Right cardiac atrium (tissue), 5 donors: ENCODE measurements at regions not wholly inside any gene's neighbourhood (a gene's known extent, or its start where the extent isn't known, plus 50 kb on each side); places are given as distances from the start of the nearest gene placed in this dataset.
"Not testable (repeated sequence)": the region's sequence is repeated elsewhere in the genome, so short reads cannot be mapped to it uniquely, and the experiment has no call there.

Experiments
- ATAC-seq, 2 donors: fragments of 200-7000 bp; cut with Tn5 transposase; one replicate each; pipeline versions ENCODE4 v1.8.0 to v1.9.1; 2020; ENCODE audit warnings: moderate library complexity in 2 of 2, mild to moderate bottlenecking in 1 of 2
- DNase-seq, 3 donors: peaks; one replicate each; pipeline ENCODE4 v3.0.0-alpha.2; 2020
- H3K27ac ChIP-seq: one replicate; pipeline ENCODE4 v1.5.1; 2013; ENCODE audit warnings: mild to moderate bottlenecking, low read length, control low read depth, moderate library complexity
- H3K27me3 ChIP-seq: one replicate; pipeline ENCODE4 v1.6.1; 2013; ENCODE audit not compliant: control insufficient read depth, insufficient read depth
- H3K4me1 ChIP-seq: one replicate; pipeline ENCODE4 v1.6.1; 2013; ENCODE audit warnings: low read length; ENCODE audit not compliant: control insufficient read depth, insufficient read depth
- H3K4me3 ChIP-seq: one replicate; pipeline ENCODE4 v1.5.1; 2013; ENCODE audit warnings: low read length, control low read depth
- H3K9me3 ChIP-seq: one replicate; pipeline ENCODE4 v1.6.1; 2013; ENCODE audit warnings: low read length; ENCODE audit not compliant: control insufficient read depth
- whole genome bisulfite sequencing: extraction: QIAGEN DNeasy Blood & Tissue Kit; methylation state at CpG from one replicate; pipeline ENCODE4 v1.1.7; 2013; 5-methylcytosine and 5-hydroxymethylcytosine counted together
- intact Hi-C, 4 donors: fragments of 100-400 bp; cut with DNase I; formaldehyde crosslinking; loops; one replicate each; pipeline versions ENCODE4 v1.11.0 to v1.14.0; 2022 to 2023
- donor health status: healthy with polysubstance abuse.
- donor health status: DM: no; HTN: yes; CAD: no.
- donor health status: DM: no; HTN: no; CAD: no.
- donor health status: DM: no; HTN: yes; CAD: no; lungs with severe emphysema.
- donor health status: DM: yes; HTN: yes; CAD: no.

- DNase-seq (no peak), ATAC-seq (no peak)
- H3K27ac ChIP-seq: no peak overlapping the region
- no peaks in the 10 kb centered on the region for H3K27me3 ChIP-seq
- 85% methylated on average over 7 of the region's 7 CpGs for WGBS
- intact Hi-C loops: no loop called here
- peaks cover 2% of the 10 kb centered on the region for H3K4me1 ChIP-seq
- no peaks in the 10 kb centered on the region for H3K9me3 ChIP-seq
- no peak overlapping the region for H3K4me3 ChIP-seq
These were observed 83.4 kb upstream of the RGPD5 start for GRCh38 chr2:109710505-109711229.

GRCh38 chr2:109711230-109712122 lies 82.6 kb upstream of the RGPD5 start:
- Histone ChIP-seq H3K9me3 (no peaks in the 10 kb centered on the region), H3K4me3 (no peak overlapping the region), H3K4me1 (peaks cover 2% of the 10 kb centered on the region), H3K27me3 (no peaks in the 10 kb centered on the region), H3K27ac (no peak overlapping the region)
- 61% methylated on average over 11 of the region's 11 CpGs for WGBS
- ATAC-seq (peak in 1 of 2 donors; percentile 56), DNase-seq (no peak)
- intact Hi-C loops: no loop called here

GRCh38 chr2:109712123-109712449 lies 82.0 kb upstream of the RGPD5 start:
- H3K9me3 ChIP-seq: no peaks in the 10 kb centered on the region
- H3K27ac ChIP-seq: no peak overlapping the region
- no peak for DNase-seq
- no peak for ATAC-seq
- WGBS: 91% methylated on average over 2 of the region's 2 CpGs
- H3K4me1 ChIP-seq: peaks cover 2% of the 10 kb centered on the region
- intact Hi-C loops: no loop called here
- no peak overlapping the region for H3K4me3 ChIP-seq
- H3K27me3 ChIP-seq: no peaks in the 10 kb centered on the region

- Histone ChIP-seq H3K27ac (no peak overlapping the region), H3K4me3 (no peak overlapping the region), H3K27me3 (no peaks in the 10 kb centered on the region), H3K9me3 (no peaks in the 10 kb centered on the region), H3K4me1 (peaks cover 2% of the 10 kb centered on the region)
- WGBS: 97% methylated on average over 5 of the region's 5 CpGs
- intact Hi-C loops: no loop called here
- ATAC-seq (no peak), DNase-seq (no peak)
These were observed 81.4 kb upstream of the RGPD5 start for GRCh38 chr2:109712746-109713145.

- intact Hi-C loops: no loop called here
- no peak for DNase-seq
- no peaks in the 10 kb centered on the region for H3K9me3 ChIP-seq
- ATAC-seq: peak; percentile 81 to 84
- H3K27ac ChIP-seq: no peak overlapping the region
- 55% methylated on average over 1 of the region's 1 CpG for WGBS
- H3K4me3 ChIP-seq: no peak overlapping the region
- H3K27me3 ChIP-seq: no peaks in the 10 kb centered on the region
- H3K4me1 ChIP-seq: peaks cover 2% of the 10 kb centered on the region
These were observed 78.7 kb upstream of the RGPD5 start for GRCh38 chr2:109715313-109715805.

GRCh38 chr2:109716596-109716995 lies 77.5 kb upstream of the RGPD5 start:
- 69% methylated on average over 4 of the region's 4 CpGs for WGBS
- H3K9me3 ChIP-seq, intact Hi-C loops, H3K4me1 ChIP-seq, DNase-seq, ATAC-seq, H3K27me3 ChIP-seq, H3K4me3 ChIP-seq, H3K27ac ChIP-seq: not testable (repeated sequence)

- 96% methylated on average over 2 of the region's 2 CpGs for WGBS
- Histone ChIP-seq H3K4me3 (no peak overlapping the region), H3K27me3 (no peaks in the 10 kb centered on the region), H3K27ac (no peak overlapping the region), H3K9me3 (no peaks in the 10 kb centered on the region), H3K4me1 (no peaks in the 10 kb centered on the region)
- ATAC-seq (no peak), DNase-seq (no peak)
- intact Hi-C loops: no loop called here
These were observed 76.0 kb upstream of the RGPD5 start for GRCh38 chr2:109718139-109718538.

GRCh38 chr2:109719871-109720270 lies 74.2 kb upstream of the RGPD5 start:
- intact Hi-C loops: loop anchor here in 2 of 4 donors (5.0 to 10.0 kb wide), 2 partner anchors 173 to 175 kb away; no protein-coding TSS in a partner anchor
- Histone ChIP-seq H3K27me3 (no peaks in the 10 kb centered on the region), H3K27ac (no peak overlapping the region), H3K4me3 (no peak overlapping the region), H3K9me3 (no peaks in the 10 kb centered on the region), H3K4me1 (no peaks in the 10 kb centered on the region)
- 90% methylated on average over 6 of the region's 6 CpGs for WGBS
- ATAC-seq (no peak), DNase-seq (no peak)

- no peak overlapping the region for H3K27ac ChIP-seq
- ATAC-seq: no peak
These were observed 73.6 kb upstream of the RGPD5 start for GRCh38 chr2:109720380-109721106.

GRCh38 chr2:109721135-109721534 lies 73.0 kb upstream of the RGPD5 start:
- DNase-seq (no peak), ATAC-seq (no peak)
- intact Hi-C loops: loop anchor here in 2 of 4 donors (5.0 to 10.0 kb wide), 2 partner anchors 174 to 176 kb away; no protein-coding TSS in a partner anchor
- WGBS: 92% methylated on average over 9 of the region's 9 CpGs
- no peak overlapping the region for H3K27ac ChIP-seq
- H3K4me3 ChIP-seq: no peak overlapping the region
- H3K9me3 ChIP-seq: no peaks in the 10 kb centered on the region
- no peaks in the 10 kb centered on the region for H3K27me3 ChIP-seq
- H3K4me1 ChIP-seq: no peaks in the 10 kb centered on the region

More at GRCh38 chr2:109720380-109721106, 73.6 kb upstream of the RGPD5 start:
- Histone ChIP-seq H3K4me1 (no peaks in the 10 kb centered on the region), H3K4me3 (no peak overlapping the region), H3K27me3 (no peaks in the 10 kb centered on the region), H3K9me3 (no peaks in the 10 kb centered on the region)
- WGBS: 87% methylated on average over 3 of the region's 3 CpGs
- DNase-seq: no peak
- intact Hi-C loops: loop anchor here in 2 of 4 donors (5.0 to 10.0 kb wide), 2 partner anchors 173 to 176 kb away; no protein-coding TSS in a partner anchor
